ENCODE measurements at regions not wholly inside any gene's neighbourhood (a gene's known extent, or its start where the extent isn't known, plus 50 kb on each side); places are given as distances from the start of the nearest gene placed in this dataset.

DNA sequence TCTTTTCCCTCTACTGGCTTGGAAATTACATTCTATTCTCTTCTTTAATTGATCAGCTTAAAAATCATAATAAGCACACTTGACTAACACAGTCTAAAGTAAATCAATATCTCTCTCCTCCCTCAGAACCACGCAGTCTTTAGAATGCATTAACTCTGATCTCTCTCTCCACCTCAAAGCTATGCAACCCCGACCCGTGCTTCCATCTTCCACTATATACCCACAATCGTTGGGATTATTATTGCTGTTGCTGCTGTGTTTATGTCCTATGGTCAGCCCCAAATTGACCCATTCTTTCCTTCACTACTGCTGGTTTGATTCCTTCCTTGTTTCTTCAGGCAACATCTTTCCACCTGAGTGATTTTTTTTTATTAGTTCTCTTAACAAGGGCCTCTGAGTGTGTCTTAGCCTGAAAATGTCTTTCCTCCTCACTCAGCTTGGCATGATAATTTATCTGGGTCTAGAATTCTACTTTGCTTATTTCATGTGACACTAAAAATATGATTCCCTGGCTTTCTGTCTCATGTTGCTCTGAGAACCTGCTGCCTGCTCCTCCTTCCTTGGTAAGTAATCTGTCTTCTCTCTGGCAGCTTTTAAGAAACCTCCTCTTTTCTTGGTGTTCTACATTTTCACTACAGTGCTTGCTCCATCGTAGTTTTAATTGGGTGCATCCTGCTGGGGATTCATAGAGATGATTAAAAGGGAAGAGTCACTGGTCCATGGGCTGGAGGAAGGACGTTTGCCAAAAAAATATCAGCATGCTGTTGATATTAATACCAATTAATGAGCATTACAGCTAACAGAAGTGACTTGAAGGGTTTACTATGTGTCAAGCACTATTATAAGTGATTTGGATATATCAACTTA lies 472.2 kb downstream of the MATN1 start:
- TF ChIP-seq, protein P1, sequence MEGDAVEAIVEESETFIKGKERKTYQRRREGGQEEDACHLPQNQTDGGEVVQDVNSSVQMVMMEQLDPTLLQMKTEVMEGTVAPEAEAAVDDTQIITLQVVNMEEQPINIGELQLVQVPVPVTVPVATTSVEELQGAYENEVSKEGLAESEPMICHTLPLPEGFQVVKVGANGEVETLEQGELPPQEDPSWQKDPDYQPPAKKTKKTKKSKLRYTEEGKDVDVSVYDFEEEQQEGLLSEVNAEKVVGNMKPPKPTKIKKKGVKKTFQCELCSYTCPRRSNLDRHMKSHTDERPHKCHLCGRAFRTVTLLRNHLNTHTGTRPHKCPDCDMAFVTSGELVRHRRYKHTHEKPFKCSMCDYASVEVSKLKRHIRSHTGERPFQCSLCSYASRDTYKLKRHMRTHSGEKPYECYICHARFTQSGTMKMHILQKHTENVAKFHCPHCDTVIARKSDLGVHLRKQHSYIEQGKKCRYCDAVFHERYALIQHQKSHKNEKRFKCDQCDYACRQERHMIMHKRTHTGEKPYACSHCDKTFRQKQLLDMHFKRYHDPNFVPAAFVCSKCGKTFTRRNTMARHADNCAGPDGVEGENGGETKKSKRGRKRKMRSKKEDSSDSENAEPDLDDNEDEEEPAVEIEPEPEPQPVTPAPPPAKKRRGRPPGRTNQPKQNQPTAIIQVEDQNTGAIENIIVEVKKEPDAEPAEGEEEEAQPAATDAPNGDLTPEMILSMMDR (IDR thresholded peaks at IDR 0.05; ENCODE audit: low read depth, low read length): no peak

DNA sequence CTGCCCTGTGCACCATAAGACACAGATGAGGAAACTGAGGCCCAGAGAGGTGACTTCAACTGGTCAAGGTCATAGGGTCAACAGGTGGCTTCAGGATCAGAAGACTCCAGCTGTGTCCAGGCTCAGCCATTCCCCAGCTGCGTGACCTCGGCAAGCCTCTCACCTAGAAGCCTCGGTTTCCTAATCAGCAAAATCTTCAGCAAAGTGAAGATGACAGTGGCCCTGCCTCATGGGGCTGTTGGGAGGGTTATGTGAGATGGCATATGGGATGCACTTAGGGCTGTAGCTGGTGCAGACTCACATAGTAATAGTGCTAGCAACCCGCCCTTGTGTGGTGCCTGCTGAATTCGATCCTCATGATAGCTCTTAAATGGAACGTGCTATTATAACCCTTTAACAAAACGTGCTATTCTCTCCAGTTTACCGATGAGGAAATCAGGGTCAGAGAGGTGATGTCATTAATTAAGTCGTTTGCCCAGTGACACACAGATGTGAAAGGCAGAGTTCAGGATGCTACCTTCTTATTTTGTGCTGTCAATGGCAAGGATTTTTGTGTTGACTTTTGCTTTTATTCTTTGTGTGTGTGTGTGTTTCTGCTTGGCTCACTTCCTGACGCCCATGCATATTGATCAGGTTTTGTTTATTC lies 472.9 kb downstream of the MATN1 start:
- TF ChIP-seq, protein P1 (IDR thresholded peaks at IDR 0.05; ENCODE audit: low read depth, low read length): no peak
- H3K4me3 ChIP-seq (ENCODE audit: low read depth, low read length): no peak overlapping the region

More for the DNA sequence above, 472.2 kb downstream of the MATN1 start:
- H3K4me3 ChIP-seq (ENCODE audit: low read depth, low read length): no peak overlapping the region

DNA sequence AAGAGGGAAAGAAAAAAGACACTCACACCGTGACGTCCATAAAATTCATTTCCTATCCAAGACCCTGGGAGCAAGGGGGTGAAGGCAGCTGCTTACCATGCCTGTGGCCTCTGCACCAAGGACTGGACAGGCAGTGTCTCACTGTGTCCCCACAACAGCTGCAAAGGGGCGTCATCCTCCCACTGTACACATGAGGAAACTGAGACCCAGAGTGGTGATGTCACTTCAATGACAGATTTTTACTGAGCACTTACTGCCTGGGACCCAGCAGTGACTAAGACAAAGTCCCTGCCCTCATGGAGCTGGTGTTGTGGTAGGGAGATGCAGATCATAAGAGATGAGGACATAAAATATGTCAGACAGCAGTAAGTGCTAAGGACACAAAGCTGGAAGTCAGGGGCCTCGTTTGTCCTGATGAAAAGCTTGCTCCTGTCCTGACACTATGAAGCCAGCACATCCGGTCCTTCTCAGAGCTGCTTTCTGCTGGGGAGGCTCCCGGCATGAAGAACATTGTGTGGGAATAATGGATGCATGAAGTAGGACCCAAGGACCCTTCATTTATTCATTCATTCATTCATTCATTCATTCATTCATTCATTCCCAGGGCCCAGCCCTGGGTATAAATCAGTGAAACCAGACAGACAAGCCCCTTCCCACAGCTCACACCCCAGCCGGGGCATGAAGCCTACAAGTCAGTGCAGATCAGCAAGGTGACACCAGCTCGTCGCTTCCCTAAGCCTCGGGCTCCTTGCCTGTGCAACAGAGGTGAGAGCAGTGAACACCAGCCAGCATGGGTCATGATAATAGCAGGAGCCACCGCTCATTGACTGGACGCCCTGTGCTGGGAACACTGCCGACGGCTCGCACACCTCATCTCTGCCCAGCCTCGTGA lies 473.7 kb downstream of the MATN1 start:
- TF ChIP-seq, protein P1 (IDR thresholded peaks at IDR 0.05; ENCODE audit: low read depth, low read length): no peak
- no peak overlapping the region for H3K4me3 ChIP-seq (ENCODE audit: low read depth, low read length)

DNA sequence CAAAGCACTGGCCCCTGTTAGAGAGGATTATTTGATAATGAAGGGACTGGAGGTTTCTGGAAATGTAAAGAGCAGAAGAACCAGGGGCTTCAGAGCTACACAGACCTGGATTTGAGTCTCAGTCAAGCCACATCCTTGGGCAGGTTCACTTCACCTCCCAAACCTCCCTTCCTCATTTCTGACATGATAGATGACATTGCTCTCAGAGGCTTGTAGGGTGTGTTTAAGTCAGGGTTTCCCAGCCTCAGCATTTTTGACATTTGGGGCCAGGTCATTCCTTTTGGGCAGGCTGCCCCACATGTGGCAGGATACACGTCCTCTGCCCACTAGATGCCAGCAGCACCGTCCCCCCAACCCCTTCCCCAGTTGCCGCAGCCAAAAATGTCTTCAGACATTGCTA lies 474.6 kb downstream of the MATN1 start:
- H3K4me3 ChIP-seq (ENCODE audit: low read depth, low read length): no peak overlapping the region
- TF ChIP-seq, protein P1 (IDR thresholded peaks at IDR 0.05; ENCODE audit: low read depth, low read length): no peak

DNA sequence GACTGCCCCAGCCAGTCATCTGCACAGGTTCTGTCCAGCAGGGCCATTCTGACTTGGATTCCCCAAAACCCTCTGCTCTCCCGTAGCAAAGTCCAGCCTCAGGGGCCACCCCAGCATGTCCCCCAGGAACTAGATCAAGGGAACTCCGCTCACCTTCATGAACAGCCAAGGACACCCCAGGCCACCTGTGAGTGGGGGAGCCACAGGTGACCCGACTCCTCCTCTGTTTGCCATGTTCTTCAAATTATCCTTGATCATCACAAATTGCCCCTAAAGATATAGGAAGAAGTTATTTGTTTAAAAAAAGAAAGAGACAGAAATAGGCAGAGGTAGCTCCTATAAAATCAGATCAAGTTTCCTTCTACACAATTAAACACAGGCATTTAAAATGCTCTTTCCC lies 475.0 kb downstream of the MATN1 start:
- no peak overlapping the region for H3K4me3 ChIP-seq (ENCODE audit: low read depth, low read length)
- TF ChIP-seq, protein P1 (IDR thresholded peaks at IDR 0.05; ENCODE audit: low read depth, low read length): no peak

DNA sequence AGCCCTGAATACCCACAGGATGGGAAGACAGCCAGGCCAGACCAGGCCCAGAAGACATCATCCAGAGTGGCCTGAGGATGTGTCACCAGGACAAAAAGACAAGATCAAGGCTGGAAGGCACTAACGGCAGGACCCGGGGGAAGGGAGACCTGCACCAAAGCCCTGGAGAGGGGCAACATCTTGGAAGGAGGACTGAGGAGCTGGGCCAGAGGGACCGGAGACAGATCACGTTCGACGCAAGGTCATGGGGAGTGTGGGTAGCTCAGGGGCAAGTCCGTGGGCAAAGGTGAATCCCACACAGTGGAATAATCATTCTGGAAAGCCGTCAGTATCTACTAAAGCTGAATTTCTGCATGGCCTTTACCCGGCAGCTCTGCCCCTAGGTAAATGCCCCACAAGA lies 478.6 kb downstream of the MATN1 start:
- TF ChIP-seq, protein P1 (IDR thresholded peaks at IDR 0.05; ENCODE audit: low read depth, low read length): no peak
- H3K4me3 ChIP-seq (ENCODE audit: low read depth, low read length): no peak overlapping the region

Data from WI38 (cell line).